ENCODE measurements at regions not wholly inside any gene's neighbourhood (a gene's known extent, or its start where the extent isn't known, plus 50 kb on each side); places are given as distances from the start of the nearest gene placed in this dataset.

- no peak for DNase-seq
Measured at GRCh38 chr10:131425752-131426533, 114.4 kb upstream of the TCERG1L start.

GRCh38 chr10:131426534-131426898 lies 115.0 kb upstream of the TCERG1L start:
- DNase-seq: no peak

GRCh38 chr10:131427281-131427680 lies 115.8 kb upstream of the TCERG1L start:
- no peak for DNase-seq

GRCh38 chr10:131427901-131428300 lies 116.4 kb upstream of the TCERG1L start:
- no peak for DNase-seq

GRCh38 chr10:131429141-131429540 lies 117.6 kb upstream of the TCERG1L start:
- no peak for DNase-seq

- no peak for DNase-seq
Measured at GRCh38 chr10:131429942-131430341, 118.4 kb upstream of the TCERG1L start.

- no peak for DNase-seq
Measured at GRCh38 chr10:131430716-131431412, 119.3 kb upstream of the TCERG1L start.

- DNase-seq: no peak
Measured at GRCh38 chr10:131431533-131431932, 120.0 kb upstream of the TCERG1L start.

- no peak for DNase-seq
Measured at GRCh38 chr10:131431978-131432690, 120.6 kb upstream of the TCERG1L start.

- no peak for DNase-seq
Measured at GRCh38 chr10:131433568-131433967, 122.0 kb upstream of the TCERG1L start.

- no peak for DNase-seq
Measured at GRCh38 chr10:131435232-131435631, 123.7 kb upstream of the TCERG1L start.

GRCh38 chr10:131435760-131436457 lies 124.4 kb upstream of the TCERG1L start:
- DNase-seq: no peak

- no peak for DNase-seq
Measured at GRCh38 chr10:131436458-131436857, 124.9 kb upstream of the TCERG1L start.

GRCh38 chr10:131437556-131438475 lies 126.3 kb upstream of the TCERG1L start:
- no peak for DNase-seq

GRCh38 chr10:131438665-131439064 lies 127.1 kb upstream of the TCERG1L start:
- DNase-seq: no peak

GRCh38 chr10:131439705-131440104 lies 128.2 kb upstream of the TCERG1L start:
- no peak for DNase-seq

GRCh38 chr10:131440405-131441360 lies 129.2 kb upstream of the TCERG1L start:
- DNase-seq: no peak

GRCh38 chr10:131442271-131442670 lies 130.8 kb upstream of the TCERG1L start:
- no peak for DNase-seq

- DNase-seq: no peak
Measured at GRCh38 chr10:131444286-131444685, 132.8 kb upstream of the TCERG1L start.

- DNase-seq: no peak
Measured at GRCh38 chr10:131444862-131445461, 133.4 kb upstream of the TCERG1L start.
